HCT116 (cell line): ENCODE measurements at regions not wholly inside any gene's neighbourhood (a gene's known extent, or its start where the extent isn't known, plus 50 kb on each side); places are given as distances from the start of the nearest gene placed in this dataset.

Source experiments
- CTCF ChIP-seq, 3 experiments: fragments of 200-600 bp in 1 of 3; sonication (generic) in 1 of 3; IDR thresholded peaks in 2 of 3; conservative IDR thresholded peaks in 1 of 3; 2 replicates each; pipeline ENCODE4 v1.5.1; 2012 to 2017; ENCODE audit warnings: low read depth in 2 of 3, low read length in 2 of 3, antibody characterized with exemption in 1 of 3, borderline replicate concordance in 1 of 3, control low read depth in 1 of 3, mild to moderate bottlenecking in 1 of 3, mixed read lengths in 1 of 3, mixed run types in 1 of 3, moderate library complexity in 1 of 3; ENCODE audit not compliant: insufficient read depth in 1 of 3
- RAD21 ChIP-seq: IDR thresholded peaks from 2 replicates; pipeline ENCODE4 v1.6.1; 2012; ENCODE audit warnings: low read depth, mild to moderate bottlenecking

GRCh38 chr14:71448431-71449315 is 483.6 kb upstream of the RGS6 start:
- TF ChIP-seq CTCF (IDR thresholded peaks at IDR 0.05 in 2 of 3, conservative IDR thresholded peaks at IDR 0.05 in 1 of 3; ENCODE audit: borderline replicate concordance in 1 of 3, insufficient read depth in 1 of 3, low read depth in 2 of 3, low read length in 2 of 3) (no peak), RAD21 (no peak)
